Left lobe of liver (tissue), 2 donors: ENCODE measurements at regions not wholly inside any gene's neighbourhood (a gene's known extent, or its start where the extent isn't known, plus 50 kb on each side); places are given as distances from the start of the nearest gene placed in this dataset.
"Not testable (repeated sequence)": the region's sequence is repeated elsewhere in the genome, so short reads cannot be mapped to it uniquely, and the experiment has no call there.

Experiments
- ATAC-seq: fragments of 200-7000 bp; cut with Tn5 transposase; one replicate; pipeline ENCODE4 v1.9.1; 2020; ENCODE audit warnings: mild to moderate bottlenecking, moderate library complexity
- DNase-seq: peaks from one replicate; pipeline ENCODE4 v3.0.0-alpha.2; 2020; ENCODE audit warnings: low spot score
- donor health status: DM: no; HTN: no; CAD: no; lungs with moderate emphysema.
- donor health status: DM: no; HTN: yes; CAD: no.

DNA sequence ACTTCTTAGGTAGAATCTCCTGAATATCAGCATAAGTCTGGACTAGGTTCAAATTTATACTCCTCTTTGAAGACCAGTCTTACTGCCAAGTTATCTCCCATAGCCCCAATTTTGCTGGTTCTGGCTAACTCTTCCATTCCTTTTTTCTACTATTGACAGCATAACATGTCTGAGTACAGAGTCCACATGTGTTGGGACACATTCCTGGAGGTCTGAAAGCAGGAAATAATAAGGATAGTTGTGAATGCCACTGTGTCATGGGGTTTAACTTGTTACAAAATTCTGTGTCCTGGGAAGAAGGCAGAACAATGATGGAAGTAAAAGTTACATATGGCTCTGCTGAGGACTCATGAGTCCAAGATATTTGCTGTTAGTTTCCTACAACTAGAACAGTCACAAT, 57.4 kb upstream of the ZBTB20 start:
- peak; percentile 62 for ATAC-seq

DNA sequence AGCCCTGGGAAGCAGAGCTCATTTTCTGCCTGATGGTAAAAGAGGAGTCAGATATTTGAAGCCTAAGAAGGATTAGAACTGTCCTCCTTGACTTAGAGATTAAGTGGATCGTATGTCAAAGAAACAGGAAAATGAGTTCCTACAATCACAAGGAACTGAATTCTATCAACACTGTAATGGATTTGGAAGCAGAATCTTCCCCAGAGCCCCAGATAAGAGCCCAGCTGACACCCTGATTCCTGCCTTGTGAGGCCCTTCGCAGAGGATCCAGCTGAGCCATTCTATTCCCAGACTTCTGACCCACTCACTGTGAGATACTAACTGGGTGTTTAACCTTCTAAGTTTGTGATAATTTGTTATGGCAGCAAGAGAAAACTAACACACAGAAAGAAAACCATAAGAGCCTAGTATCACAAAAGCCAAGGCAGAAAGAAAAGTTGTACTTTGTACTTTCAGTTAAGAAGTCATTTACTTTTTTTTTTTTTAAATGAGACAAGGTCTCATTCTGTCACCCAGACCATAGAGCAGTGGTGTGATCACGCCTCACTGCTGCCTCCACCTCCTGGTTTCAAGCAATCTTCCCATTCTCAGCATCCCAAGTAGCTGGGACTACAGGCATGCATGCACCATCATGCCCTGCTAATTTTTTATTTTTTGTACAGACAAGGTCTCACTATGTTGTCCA, 61.1 kb upstream of the ZBTB20 start:
- DNase-seq (no peak), ATAC-seq (no peak)

More for the DNA sequence above, 57.4 kb upstream of the ZBTB20 start:
- DNase-seq: no peak

DNA sequence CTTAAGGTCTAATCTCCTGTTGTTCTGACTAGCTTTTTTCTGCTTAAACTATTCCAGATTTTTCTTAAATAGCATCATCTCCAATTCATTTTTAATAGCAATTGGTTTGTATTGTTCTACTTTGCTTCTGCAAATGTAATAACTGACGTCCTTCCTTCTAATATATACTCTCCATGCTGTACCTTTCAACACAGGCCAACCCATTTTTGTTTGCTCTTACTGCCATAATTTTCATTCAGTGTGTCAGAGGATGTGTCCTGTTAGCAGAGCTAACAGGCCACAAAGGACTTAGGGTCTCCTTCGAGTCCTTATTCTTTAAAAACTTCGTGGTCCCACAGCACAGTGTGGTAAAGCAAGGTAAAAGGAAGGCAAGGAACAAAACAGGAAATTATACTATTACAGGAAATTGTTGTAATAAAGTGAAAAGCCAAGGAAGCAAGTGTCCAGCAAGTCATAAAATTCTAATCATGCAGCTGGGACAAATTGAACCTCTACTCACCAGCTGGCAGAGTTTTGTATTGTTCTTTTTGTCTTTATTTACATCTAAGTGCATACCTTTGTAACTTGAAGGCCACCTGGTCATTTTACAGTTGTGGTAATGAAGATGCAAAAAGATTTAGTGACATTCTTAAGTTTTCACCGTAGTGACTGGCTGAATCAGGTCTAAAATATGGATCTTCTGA, 64.9 kb upstream of the ZBTB20 start:
- ATAC-seq (no peak), DNase-seq (no peak)

DNA sequence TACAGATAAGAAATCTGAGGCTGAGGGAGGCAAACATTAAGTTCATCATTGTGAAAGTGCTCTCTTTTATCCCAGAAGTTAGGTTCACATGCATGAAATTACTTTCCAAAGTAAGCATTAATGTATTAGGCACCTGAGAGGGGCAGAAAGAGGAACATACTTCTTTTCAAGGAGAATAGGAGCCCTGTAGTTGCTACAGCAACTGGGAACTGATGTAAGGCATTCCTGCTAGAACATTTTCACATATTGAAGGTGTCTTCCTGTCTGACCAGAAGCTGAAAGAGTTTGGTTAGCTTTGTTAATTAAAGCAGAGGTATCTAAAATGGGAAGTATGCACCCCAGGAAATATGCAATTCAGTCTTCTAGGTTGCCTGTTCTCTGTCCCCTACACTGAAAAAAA, 65.5 kb upstream of the ZBTB20 start:
- ATAC-seq (no peak), DNase-seq (no peak)

DNA sequence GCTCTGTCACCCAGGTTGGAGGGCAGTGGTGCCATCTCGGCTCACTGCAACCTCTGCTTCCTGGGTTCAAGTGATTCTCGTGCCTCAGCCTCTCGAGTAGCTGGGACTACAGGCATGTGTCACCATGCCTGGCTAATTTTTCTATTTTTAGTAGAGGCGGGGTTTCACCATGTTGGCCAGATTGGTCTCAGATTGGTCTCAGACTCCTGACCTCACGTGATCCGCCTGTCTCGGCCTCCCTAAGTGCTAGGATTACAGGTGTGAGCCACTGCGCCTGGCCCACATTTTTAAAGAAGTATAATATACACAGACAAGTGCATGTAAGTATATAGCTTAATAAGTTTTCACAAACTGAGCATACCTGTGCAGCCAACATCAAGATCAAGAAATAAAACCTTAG, 66.0 kb upstream of the ZBTB20 start:
- not testable (repeated sequence) for ATAC-seq, DNase-seq

DNA sequence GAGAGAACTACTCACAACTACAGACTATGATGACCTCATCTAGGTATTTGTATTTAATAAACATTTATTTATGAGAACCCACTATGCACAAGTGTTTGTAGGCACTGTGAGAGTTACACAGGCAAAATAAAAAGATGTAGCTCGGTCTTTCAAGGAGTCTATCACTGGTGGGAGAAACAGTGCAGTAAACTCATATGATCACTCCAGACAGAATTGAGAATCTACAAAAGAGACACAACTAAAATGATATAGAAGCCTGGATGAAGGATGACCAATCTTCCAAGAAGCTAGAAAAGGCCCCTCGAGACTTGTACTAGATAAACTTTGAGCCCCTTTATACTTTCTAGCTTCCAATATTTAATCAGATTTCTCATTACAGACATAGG, 70.2 kb upstream of the ZBTB20 start:
- ATAC-seq (no peak), DNase-seq (no peak)

DNA sequence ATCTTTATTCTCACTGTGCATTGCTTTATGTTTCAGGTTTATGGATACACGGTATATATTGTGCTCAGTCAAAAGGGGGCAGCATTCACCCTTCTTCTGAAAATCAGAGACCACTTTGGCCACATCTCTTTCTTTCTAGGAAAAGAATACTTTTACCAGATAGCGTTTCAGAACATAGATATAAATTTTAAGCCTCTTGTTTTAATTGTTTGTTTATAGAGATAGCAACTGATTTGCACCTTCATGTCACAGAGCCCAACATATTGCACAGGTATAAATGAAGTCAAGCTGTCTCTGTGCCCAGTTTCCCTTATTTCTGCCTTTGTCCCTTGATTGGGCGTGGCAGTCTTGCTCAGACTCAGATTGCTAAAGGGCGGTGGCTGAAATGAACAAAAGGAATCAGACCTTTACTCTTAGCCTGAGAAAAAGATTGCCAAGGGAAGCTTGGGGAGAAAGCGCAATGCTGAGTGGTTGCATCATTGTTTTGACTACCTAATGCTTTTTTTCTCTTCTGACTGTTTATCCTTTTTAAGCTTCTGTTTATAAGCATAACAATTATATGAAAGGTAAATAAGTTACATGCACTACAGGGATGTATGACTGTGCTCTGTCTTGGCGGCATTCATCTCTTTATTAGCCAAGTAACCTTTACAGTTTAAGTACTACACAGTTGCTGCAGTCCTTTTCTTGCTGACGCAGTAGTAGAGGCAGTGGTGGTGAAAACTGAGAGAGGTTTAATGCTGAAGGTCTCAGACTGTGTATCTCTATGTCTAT, 70.8 kb upstream of the ZBTB20 start:
- no peak for DNase-seq
- ATAC-seq: peak; percentile 51

DNA sequence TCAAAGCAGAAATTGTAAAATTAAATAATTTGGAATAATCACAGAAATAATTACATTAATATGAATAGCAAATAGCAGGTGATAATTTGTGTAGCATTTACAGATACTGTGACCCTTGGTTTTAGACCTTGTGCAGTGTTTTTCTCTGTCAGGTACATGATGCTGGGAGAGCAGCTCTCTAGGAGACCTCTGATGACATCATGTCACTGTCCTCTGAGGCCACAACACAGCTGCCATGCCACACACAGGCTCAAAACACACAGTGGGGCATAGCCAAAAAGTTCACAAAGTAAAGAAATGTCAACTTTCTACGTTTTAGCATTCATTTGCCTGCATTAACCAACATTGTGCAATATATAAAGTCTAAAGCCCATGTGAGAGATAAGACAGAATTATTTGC, 71.8 kb upstream of the ZBTB20 start:
- no peak for DNase-seq
- ATAC-seq: no peak

DNA sequence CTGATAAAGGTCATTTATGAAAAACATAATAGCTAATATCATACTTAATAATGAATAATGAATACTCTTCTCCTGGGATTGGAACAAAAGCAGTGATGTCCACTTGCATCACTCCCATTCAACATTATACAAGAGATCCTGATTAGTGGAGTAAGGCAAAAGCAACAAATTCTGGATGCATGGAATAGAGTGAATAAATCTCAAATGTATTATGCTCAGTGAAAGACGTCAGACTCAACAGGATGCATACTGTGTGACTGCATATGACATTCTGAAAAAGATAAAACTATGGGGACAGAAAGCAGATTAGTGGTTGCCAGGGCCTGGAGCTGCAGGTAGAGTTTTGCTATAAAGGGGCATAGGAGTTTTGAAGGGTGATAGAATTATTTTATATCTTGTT, 77.6 kb upstream of the ZBTB20 start:
- ATAC-seq (no peak), DNase-seq (no peak)

DNA sequence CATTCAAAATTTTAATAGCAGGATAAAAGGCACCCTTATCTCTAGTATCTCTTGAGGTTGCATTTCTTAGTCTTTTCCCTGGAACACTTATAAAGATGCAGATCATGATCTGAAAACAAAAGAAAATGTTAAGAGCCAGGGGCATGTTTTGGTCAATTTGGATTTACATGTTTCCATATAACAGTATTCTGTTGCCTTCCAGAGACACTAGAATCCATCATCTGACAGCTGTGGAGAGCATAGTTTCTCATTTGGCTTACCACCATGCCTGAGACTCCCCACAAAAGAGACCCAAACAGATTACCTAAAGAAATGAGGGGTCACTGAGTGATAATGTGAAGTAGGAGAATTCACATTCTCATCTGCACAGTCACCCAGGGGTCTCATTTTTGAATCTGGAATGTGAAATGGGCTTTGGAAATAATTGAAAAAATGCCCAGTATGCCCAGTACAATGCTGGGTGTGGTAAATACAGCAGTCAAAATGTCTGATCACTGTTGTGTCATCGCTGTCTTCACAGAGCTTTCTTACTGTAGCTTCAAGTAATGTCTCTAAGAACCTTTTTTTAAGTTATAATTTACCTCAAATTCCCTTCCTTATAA, 79.9 kb upstream of the ZBTB20 start:
- DNase-seq (no peak), ATAC-seq (no peak)

DNA sequence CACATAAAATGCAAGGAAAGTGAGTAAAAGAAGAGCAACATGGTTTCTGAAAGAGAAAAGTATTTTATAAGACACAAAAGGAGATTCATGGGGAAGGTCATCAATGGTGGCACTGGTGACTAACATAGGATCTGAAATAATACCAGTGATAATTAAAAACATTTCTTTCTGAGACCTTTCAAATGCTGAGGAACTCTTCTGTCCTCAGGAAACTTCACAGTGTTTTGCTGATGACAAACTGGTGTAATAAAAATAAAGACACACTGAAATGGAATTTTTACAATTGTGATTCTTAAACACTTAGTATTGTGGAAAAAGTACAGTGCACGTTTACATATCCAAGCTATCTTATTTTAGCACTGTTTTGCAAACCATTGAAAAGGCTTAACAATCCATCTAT, 80.4 kb upstream of the ZBTB20 start:
- no peak for ATAC-seq
- DNase-seq: no peak

DNA sequence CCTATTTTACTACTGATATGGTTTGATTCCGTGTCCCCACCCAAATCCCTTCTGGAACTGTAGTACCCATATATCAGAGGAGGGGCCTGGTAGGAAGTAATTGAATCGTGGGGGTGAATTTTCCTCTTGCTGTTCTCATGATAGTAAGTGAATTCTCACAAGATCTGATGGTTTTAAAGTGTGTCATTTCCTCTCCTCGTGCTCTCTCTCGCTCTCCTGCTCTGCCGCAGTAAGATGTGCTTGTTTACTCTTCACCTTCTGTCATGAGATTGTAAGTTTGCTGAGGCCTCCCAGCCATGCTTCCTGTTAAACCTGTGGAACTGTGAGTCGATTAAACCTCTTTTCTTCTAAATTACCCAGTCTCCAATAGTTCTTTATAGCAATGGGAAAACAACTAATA, 81.2 kb upstream of the ZBTB20 start:
- no peak for ATAC-seq

DNA sequence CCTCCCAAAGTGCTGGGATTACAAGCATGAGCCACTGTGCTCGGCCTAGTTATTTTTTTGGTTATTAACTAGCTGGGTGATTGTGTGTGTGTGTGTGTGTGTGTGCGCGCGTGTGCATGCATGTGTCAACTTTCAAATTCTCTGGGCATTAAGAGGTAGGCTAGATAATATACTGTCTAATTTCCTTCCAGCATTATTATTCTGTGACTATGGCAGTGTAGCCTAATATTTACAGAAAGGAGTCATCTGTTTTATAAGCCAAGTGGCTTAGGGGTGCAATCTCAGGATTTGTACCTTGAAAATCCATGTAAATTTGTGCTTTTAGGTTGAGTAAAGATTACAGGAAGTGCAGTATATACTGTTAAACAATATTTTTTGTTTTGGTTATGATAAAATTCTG, 85.1 kb upstream of the ZBTB20 start:
- no peak for ATAC-seq
- no peak for DNase-seq

More for the DNA sequence above, 81.2 kb upstream of the ZBTB20 start:
- DNase-seq: no peak

DNA sequence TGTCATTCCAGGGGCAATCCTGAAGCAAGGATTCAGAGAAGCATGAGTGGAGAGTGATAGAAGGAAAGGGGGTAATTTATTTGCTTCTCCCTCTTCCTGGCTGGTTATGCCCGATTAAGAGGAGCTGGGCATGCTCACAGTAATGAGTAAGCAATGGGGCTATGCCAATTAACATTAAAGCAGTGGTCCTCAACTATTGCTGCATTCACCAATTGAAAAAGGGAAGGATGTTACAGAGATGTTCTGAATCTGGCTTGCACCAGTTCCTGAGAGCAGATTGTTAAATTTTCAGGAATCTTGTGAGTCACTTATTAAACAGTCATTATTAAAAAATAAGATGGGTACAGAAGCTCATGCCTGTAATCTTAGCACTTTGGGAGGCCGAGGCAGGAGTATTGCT, 85.9 kb upstream of the ZBTB20 start:
- ATAC-seq: no peak
- DNase-seq: no peak

DNA sequence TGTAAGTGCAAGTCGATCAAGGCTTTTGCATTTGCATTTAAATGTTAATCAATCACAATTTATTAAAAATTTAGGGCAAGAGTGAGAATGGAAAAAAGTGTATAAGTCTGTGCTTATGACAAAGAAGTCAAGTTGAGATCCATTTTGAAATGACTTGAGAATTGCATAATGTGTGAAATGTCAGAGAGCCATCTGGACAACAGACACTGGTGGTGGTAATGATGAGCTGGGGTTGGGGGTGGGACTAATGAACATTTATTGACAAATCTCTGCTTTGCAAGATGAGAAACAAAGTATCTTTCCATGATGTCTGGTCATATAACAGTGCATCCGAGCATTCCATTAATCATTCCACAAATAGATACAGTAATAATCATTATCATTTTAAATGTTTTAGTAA, 89.4 kb upstream of the ZBTB20 start:
- ATAC-seq: no peak

DNA sequence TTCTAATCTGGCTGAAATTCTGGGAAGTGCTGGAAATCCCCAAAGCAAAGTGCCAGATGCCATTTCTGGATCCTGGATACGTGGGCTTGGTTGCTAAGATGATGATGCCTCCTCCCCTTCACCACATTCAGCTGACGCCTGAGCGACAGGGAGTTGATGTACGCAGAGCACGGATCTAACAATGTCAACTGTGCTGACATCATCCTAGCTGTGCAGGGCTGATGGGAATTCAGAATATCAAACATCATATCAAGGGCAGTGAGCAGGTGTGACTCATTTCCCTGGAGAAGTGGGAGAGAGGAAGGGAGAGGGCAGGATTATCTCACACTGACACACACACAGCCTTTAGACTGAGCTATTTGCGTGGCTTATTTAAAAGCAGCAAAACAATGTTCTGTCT, 92.6 kb upstream of the ZBTB20 start:
- DNase-seq (no peak), ATAC-seq (no peak)

More for the DNA sequence above, 89.4 kb upstream of the ZBTB20 start:
- no peak for DNase-seq

DNA sequence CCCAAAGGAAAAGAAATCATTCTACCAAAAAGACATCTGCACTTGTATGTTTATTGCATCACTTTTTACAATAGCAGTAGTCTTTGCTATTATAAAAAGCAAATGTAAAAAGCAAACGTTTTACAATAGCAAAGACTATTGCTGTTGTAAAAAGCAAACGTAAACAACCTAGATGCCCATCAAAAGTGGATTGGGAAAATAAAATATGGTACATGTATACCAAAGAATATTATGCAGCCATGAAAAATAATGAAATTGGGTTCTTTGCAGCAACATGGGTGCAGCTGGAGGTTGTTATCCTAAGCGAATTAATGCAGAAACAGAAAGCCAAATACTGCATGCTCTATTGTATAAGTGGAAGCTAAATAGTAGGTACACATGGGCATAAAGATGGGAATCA, 97.3 kb upstream of the ZBTB20 start:
- DNase-seq (no peak), ATAC-seq (no peak)

DNA sequence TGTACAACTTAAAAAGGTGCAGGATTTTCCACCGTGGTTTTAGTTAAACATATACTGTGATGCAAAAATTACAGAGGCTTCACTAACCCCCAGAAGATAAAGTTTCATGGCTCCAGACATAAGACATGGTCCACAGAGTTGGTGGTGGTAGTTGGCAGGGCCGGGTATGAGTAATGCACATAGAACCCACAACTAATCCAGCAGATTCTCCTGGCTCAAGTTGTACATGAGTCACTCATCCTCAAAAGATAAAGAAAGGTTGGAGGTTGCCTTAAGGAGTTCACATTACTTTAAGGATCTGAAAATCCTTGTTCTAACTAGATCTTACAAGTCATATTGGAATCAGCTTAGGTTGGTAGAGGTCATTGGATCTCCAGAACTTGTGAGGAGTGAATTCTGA, 98.3 kb upstream of the ZBTB20 start:
- no peak for DNase-seq
- ATAC-seq: no peak

DNA sequence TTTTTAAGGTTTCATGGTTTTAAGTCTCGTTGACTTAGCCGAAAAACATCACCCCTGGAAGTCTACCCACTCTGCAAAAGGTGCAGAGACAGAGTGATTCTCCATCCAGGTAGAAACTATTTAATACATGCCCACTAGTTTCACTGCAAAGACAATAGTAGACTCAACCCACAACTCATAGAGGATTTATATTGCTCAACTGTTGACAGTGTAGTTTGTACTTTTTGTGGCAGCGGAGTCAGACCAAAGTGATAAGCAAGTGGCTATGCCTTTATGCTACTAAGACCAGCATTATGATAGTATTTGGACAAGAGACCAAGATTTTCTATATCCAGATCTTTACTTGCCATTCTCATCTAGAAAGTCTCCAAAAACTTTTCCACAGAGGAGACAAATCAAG, 98.8 kb upstream of the ZBTB20 start:
- no peak for DNase-seq
- ATAC-seq: no peak

DNA sequence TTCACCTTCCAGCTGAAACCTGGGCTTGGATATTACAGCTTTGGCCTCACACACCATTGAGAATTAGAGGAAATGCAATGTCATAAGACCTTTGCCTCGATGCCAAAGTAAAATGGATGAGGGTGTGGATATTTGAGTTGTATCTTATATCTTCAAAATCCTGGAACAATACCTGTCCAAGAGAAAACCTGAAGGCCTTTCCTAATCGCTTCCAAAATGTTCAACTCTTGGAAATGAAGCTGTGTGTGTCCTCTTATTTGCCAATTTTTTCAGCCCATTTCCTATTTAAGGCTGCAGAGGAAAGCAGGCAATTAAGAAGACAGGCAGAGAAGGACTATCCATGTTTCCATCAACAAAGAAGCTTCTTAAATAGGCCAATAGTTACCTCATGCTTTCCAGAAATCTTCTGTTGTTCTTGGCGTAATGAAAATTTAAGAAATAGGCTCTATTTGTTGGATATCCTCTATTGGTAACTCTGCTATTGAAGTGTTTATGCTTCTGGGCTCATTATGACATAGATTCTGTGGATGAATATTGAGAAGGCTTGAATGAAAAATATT, 99.5 kb upstream of the ZBTB20 start:
- ATAC-seq (no peak), DNase-seq (no peak)

DNA sequence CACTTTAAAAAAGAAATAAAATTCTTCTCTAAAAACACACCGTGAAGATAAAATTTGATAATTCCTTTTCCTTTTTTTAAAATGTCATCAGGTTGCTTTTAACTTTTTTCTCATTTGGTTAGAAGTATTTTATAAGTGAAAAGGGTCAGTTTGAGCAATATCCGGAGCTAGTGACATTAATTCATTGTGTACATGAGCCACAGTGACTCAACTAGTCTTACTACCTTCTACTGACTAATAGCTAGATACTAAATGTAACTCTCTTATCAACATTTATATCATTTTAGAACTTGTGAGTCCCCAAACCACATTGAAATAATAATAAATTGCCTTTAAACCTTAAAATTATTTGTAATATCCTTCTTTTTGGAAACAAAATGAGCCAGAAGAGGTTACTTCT, 101.2 kb upstream of the ZBTB20 start:
- no peak for ATAC-seq
- no peak for DNase-seq
